ENCODE measurements at regions not wholly inside any gene's neighbourhood (a gene's known extent, or its start where the extent isn't known, plus 50 kb on each side); places are given as distances from the start of the nearest gene placed in this dataset.

- DNase-seq: no peak
Measured at GRCh38 chr18:78525366-78526111, 454.1 kb upstream of the SALL3 start.

- no peak for DNase-seq
Measured at GRCh38 chr18:78526275-78526674, 453.3 kb upstream of the SALL3 start.

- no peak for DNase-seq
Measured at GRCh38 chr18:78526923-78527711, 452.5 kb upstream of the SALL3 start.

GRCh38 chr18:78527984-78528383 lies 451.6 kb upstream of the SALL3 start:
- no peak for DNase-seq

GRCh38 chr18:78528411-78529258 lies 451.0 kb upstream of the SALL3 start:
- DNase-seq: no peak

- no peak for DNase-seq
Measured at GRCh38 chr18:78531637-78532036, 448.0 kb upstream of the SALL3 start.

- DNase-seq: no peak
Measured at GRCh38 chr18:78538669-78539440, 440.8 kb upstream of the SALL3 start.

GRCh38 chr18:78540636-78541529 lies 438.7 kb upstream of the SALL3 start:
- no peak for DNase-seq

GRCh38 chr18:78542204-78542603 lies 437.4 kb upstream of the SALL3 start:
- no peak for DNase-seq

- no peak for DNase-seq
Measured at GRCh38 chr18:78543201-78543725, 436.4 kb upstream of the SALL3 start.

GRCh38 chr18:78546281-78546680 lies 433.3 kb upstream of the SALL3 start:
- no peak for DNase-seq

- no peak for DNase-seq
Measured at GRCh38 chr18:78547817-78548216, 431.8 kb upstream of the SALL3 start.

- DNase-seq: no peak
Measured at GRCh38 chr18:78548261-78549058, 431.2 kb upstream of the SALL3 start.

- DNase-seq: no peak
Measured at GRCh38 chr18:78549971-78550370, 429.6 kb upstream of the SALL3 start.

GRCh38 chr18:78554944-78555608 lies 424.5 kb upstream of the SALL3 start:
- DNase-seq: no peak

GRCh38 chr18:78557371-78557770 lies 422.2 kb upstream of the SALL3 start:
- no peak for DNase-seq

GRCh38 chr18:78558101-78558810 lies 421.4 kb upstream of the SALL3 start:
- DNase-seq: no peak

GRCh38 chr18:78558948-78559347 lies 420.7 kb upstream of the SALL3 start:
- DNase-seq: no peak

- DNase-seq: no peak
Measured at GRCh38 chr18:78559584-78559983, 420.0 kb upstream of the SALL3 start.

Data from NCI-H1048 (cell line).